ENCODE measurements at regions not wholly inside any gene's neighbourhood (a gene's known extent, or its start where the extent isn't known, plus 50 kb on each side); places are given as distances from the start of the nearest gene placed in this dataset.

DNA sequence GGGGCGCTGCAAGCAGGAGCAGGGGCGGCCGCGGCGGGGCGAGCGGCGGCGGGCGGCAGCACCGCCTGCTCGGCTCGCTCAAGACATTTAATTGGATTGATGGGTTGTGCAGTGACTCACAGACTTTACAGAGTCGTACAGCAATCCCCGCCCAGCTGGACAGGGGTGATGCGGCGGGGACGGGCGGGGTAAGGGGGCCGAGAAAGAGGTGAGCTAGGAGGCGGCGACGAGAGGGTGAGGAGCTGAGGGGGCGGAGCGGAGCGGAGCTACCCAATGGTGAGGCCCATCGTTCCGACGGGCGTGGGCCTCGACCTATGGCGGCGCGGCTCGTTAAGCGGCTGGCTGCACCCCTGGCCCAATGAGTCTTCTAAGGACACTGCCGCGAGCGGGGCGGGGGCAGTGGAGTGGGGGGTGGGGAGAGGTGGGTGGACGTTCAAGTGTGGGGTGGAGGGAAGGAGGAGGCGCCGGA is 97.1 kb upstream of the SERTAD2 start:
- H3K4me3 ChIP-seq (ENCODE audit: extremely low read depth in 1 of 4, insufficient read depth in 2 of 4, low read depth in 3 of 4, low read length in 4 of 4) = peak overlapping the region; percentile 88 to 93 (median 88)
- H3K56ac ChIP-seq (replicated peaks; ENCODE audit: insufficient read length, low read depth, low read length) = no peak overlapping the region
- H2BK5ac ChIP-seq (ENCODE audit: low read depth, low read length) = 0 out of 2 replicates have a peak overlapping the region, but pooled peaks have one; percentile 3
- H2BK120ac ChIP-seq (replicated peaks; ENCODE audit: low read depth, low read length) = no peak overlapping the region
- no peaks in the 10 kb centered on the region for H3K36me3 ChIP-seq (ENCODE audit: control insufficient read depth in 2 of 4, insufficient read depth in 4 of 4, low read length in 3 of 4)
- peak overlapping the region; percentile 72; the same call in 1 of the 2 replicates for H2AFZ ChIP-seq (ENCODE audit: low read length)
- no peak overlapping the region for H2BK20ac ChIP-seq (ENCODE audit: low read length)
- no peak overlapping the region for H2BK15ac ChIP-seq (ENCODE audit: low read length)
- peak overlapping the region; percentile 2; the same call in 1 of the 2 replicates for H3K27ac ChIP-seq (ENCODE audit: low read depth, low read length)
- FAIRE-seq (no peak), DNase-seq (ENCODE audit: low read depth in 1 of 2, low spot score in 2 of 2) (peak; percentile 96)
- H3K9me3 ChIP-seq (ENCODE audit: insufficient read depth in 2 of 2, low read depth in 1 of 2, low read length in 1 of 2) = 0 out of 4 replicates have a peak, but pooled peaks cover 0 to under 1% of the 10 kb centered on the region in 2 experiments
- WGBS, 2 experiments (ENCODE audit: extremely low coverage in 1 of 2, insufficient coverage in 1 of 2, insufficient read length in 1 of 2, insufficient replicate concordance in 2 of 2, low coverage in 1 of 2, low lambda C conversion rate in 2 of 2, missing lambda C conversion rate in 1 of 2) = 2% methylated on average over 36 of the region's 43 CpGs; no CpG with 5 or more reads in 1 of the 2 experiments
- POLR2A ChIA-PET (ENCODE audit: partially characterized antibody) = interaction anchor here (0.6 to 1.8 kb wide), 7 partner anchors 9 to 212 kb away, joined by 3 to 15 read pairs (median 4); partner anchors contain the start of gene SERTAD2
- H2BK12ac ChIP-seq (ENCODE audit: low read depth, low read length) = no peak overlapping the region
- peaks cover 0 to 12% (median 6%) of the 10 kb centered on the region in 4 experiments; a peak in 3 of 7 replicates for H3K27me3 ChIP-seq (replicated peaks in 1 of 4; ENCODE audit: control insufficient read depth in 3 of 4, extremely low read depth in 1 of 4, insufficient read depth in 3 of 4, low read length in 3 of 4)
- peak overlapping the region; percentile 73 for H4K5ac ChIP-seq (ENCODE audit: insufficient read length, low read depth, low read length)
- peak overlapping the region in 3 of 4 experiments; percentile 42 to 83 (median 50); a peak in 6 of 7 replicates for H3K9ac ChIP-seq (replicated peaks in 1 of 4; ENCODE audit: extremely low read depth in 1 of 4, low read depth in 3 of 4, low read length in 3 of 4)
- no peak overlapping the region for H3K14ac ChIP-seq (ENCODE audit: insufficient read length)
- peaks cover 0 to 4% (median 2%) of the 10 kb centered on the region in 4 experiments; a peak in 3 of 7 replicates for H3K4me1 ChIP-seq (replicated peaks in 1 of 4; ENCODE audit: control insufficient read depth in 3 of 4, insufficient read depth in 4 of 4, low read length in 3 of 4)
- H3K18ac ChIP-seq (ENCODE audit: extremely low read depth, low read length) = peak overlapping the region; percentile 80; the same call in 1 of the 2 replicates
- no peak overlapping the region for H3K4ac ChIP-seq (replicated peaks; ENCODE audit: insufficient read length, low read depth, low read length)
- CTCF ChIA-PET (ENCODE audit: partially characterized antibody) = interaction anchor here (0.6 to 2.3 kb wide), 9 partner anchors 10 to 118 kb away, joined by 3 to 6 read pairs (median 3); no protein-coding TSS in a partner anchor
- peak overlapping the region; percentile 68 to 70 for H3K4me2 ChIP-seq (ENCODE audit: insufficient read depth in 1 of 2, low read depth in 2 of 2, low read length in 2 of 2)
- no peak overlapping the region for H4K91ac ChIP-seq (replicated peaks; ENCODE audit: insufficient read length, low read length)
- H3K79me1 ChIP-seq (ENCODE audit: low read depth, low read length) = no peaks in the 10 kb centered on the region
- H3K79me2 ChIP-seq (ENCODE audit: control insufficient read depth in 1 of 2, insufficient read depth in 2 of 2, low read length in 2 of 2) = no peaks in the 10 kb centered on the region
- no peak overlapping the region for H4K8ac ChIP-seq (ENCODE audit: extremely low read depth, insufficient read depth, low read length)
- peaks cover 11% of the 10 kb centered on the region for H3K23me2 ChIP-seq (ENCODE audit: low read depth, low read length)
- no peaks in the 10 kb centered on the region for H4K20me1 ChIP-seq (replicated peaks in 1 of 2; ENCODE audit: control insufficient read depth in 1 of 2, insufficient read depth in 2 of 2, low read length in 2 of 2)
- H3K23ac ChIP-seq (ENCODE audit: insufficient read length) = no peak overlapping the region
- H2AK5ac ChIP-seq (ENCODE audit: low read depth, low read length) = no peak overlapping the region
- TF ChIP-seq POLR2A (IDR thresholded peaks at IDR 0.05; ENCODE audit: control extremely low read depth in 1 of 2, low read depth in 2 of 2, low read length in 2 of 2) (peak in 1 of 2 experiments; percentile 42; a peak in 1 of 3 replicates), NANOG (IDR thresholded peaks at IDR 0.05; ENCODE audit: insufficient read depth, low read depth, low read length, poor library complexity, severe bottlenecking) (peak; percentile 74), RBBP5 (IDR thresholded peaks at IDR 0.05; ENCODE audit: borderline replicate concordance, low read depth, low read length) (peak; percentile 2; the same call in 1 of the 2 replicates), SP1 (IDR thresholded peaks at IDR 0.05; ENCODE audit: low read depth, low read length) (peak; percentile 94), NRF1 (IDR thresholded peaks at IDR 0.05; ENCODE audit: low read depth, low read length) (no peak), RXRA (IDR thresholded peaks at IDR 0.05; ENCODE audit: insufficient read depth, low read depth, low read length) (no peak), ZNF274 (IDR thresholded peaks at IDR 0.05; ENCODE audit: borderline replicate concordance, extremely low read depth, low read length) (no peak), ASH2L (IDR thresholded peaks at IDR 0.05; ENCODE audit: low read length) (peak; percentile 77), TAF1 (IDR thresholded peaks at IDR 0.05; ENCODE audit: low read depth, low read length) (peak; percentile 74; the same call in 1 of the 2 replicates), CHD2 (IDR thresholded peaks at IDR 0.05; ENCODE audit: low read length) (peak; percentile 87), HDAC6 (IDR thresholded peaks at IDR 0.05; ENCODE audit: low read depth, low read length) (no peak)
- TF ChIP-seq, protein P1, sequence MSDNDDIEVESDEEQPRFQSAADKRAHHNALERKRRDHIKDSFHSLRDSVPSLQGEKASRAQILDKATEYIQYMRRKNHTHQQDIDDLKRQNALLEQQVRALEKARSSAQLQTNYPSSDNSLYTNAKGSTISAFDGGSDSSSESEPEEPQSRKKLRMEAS (IDR thresholded peaks at IDR 0.05) = no peak; the same call in 1 of the 2 replicates

All from H1 (cell line).